Chondrocyte (in vitro differentiated cells): ENCODE measurements at regions not wholly inside any gene's neighbourhood (a gene's known extent, or its start where the extent isn't known, plus 50 kb on each side); places are given as distances from the start of the nearest gene placed in this dataset.
A peak's percentile ranks its signal among the peaks of the same experiment; 100 is the strongest.

Source experiments
- DNase-seq: peaks from one replicate; pipeline ENCODE4 v3.0.0; 2021; ENCODE audit warnings: mixed read lengths, low spot score
- H3K27ac Mint-ChIP-seq: one replicate; pipeline ENCODE4 v1.8.0; 2021; ENCODE audit warnings: mild to moderate bottlenecking, moderate library complexity, mixed read lengths; ENCODE audit not compliant: unreplicated experiment
- H3K27me3 Mint-ChIP-seq: 2 replicates; pipeline ENCODE4 v1.8.0; 2021; ENCODE audit warnings: low read depth, mixed read lengths
- H3K36me3 Mint-ChIP-seq: 2 replicates; pipeline ENCODE4 v1.8.0; 2021; ENCODE audit warnings: low read depth, mixed read lengths
- H3K4me1 Mint-ChIP-seq: 2 replicates; pipeline ENCODE4 v1.8.0; 2021; ENCODE audit warnings: low read depth, mild to moderate bottlenecking, mixed read lengths
- H3K4me3 Mint-ChIP-seq: one replicate; pipeline ENCODE4 v1.8.0; 2021; ENCODE audit warnings: mild to moderate bottlenecking, moderate library complexity, mixed read lengths; ENCODE audit not compliant: unreplicated experiment
- H3K9me3 Mint-ChIP-seq: 2 replicates; pipeline ENCODE4 v1.8.0; 2021; ENCODE audit warnings: low read depth, mixed read lengths
- TF ChIP-seq, protein P1 (sequence below): fragments of 200-600 bp; sonication (generic); IDR thresholded peaks from 2 replicates; pipeline ENCODE4 v1.5.0; 2021; ENCODE audit warnings: antibody characterized with exemption, mild to moderate bottlenecking, moderate library complexity

DNA sequence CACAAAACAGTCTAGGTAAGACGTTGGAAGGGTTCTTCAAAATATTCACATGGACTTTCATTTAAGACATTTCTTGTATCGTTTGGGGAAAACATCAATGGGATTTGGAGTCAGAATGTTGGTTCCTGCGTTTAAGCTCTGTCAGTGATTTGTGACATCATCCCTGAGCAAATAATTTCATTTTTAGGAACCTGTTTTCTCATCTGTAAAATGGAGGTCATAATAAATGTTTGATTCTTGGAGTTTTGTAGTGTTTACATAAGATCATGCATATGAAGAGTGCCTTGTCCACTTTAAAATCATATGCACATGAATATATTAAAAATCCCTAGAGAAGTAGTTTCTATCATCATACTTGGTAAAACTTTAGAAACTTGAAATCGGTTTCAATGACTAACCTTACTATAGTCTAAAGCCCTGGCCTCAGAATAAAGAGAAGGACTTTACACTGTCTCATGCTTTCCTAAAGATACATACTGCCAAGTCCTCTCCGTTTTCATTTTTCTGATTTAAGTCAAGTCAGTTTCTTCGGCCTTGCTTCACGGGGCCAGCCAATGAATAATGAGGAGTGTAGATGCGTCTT lies 178.4 kb downstream of the ADSS2 start:
- TF ChIP-seq, protein P1, sequence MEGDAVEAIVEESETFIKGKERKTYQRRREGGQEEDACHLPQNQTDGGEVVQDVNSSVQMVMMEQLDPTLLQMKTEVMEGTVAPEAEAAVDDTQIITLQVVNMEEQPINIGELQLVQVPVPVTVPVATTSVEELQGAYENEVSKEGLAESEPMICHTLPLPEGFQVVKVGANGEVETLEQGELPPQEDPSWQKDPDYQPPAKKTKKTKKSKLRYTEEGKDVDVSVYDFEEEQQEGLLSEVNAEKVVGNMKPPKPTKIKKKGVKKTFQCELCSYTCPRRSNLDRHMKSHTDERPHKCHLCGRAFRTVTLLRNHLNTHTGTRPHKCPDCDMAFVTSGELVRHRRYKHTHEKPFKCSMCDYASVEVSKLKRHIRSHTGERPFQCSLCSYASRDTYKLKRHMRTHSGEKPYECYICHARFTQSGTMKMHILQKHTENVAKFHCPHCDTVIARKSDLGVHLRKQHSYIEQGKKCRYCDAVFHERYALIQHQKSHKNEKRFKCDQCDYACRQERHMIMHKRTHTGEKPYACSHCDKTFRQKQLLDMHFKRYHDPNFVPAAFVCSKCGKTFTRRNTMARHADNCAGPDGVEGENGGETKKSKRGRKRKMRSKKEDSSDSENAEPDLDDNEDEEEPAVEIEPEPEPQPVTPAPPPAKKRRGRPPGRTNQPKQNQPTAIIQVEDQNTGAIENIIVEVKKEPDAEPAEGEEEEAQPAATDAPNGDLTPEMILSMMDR: no peak
- Mint-ChIP-seq H3K4me1 (peaks cover 29% of the 10 kb centered on the region), H3K4me3 (peak overlapping the region; percentile 58), H3K27ac (peak overlapping the region; percentile 79), H3K27me3 (no peaks in the 10 kb centered on the region), H3K36me3 (peaks cover 4% of the 10 kb centered on the region), H3K9me3 (peaks cover 12% of the 10 kb centered on the region)
- DNase-seq: no peak

GRCh38 chr1:244273845-244274619 lies 177.7 kb downstream of the ADSS2 start:
- H3K27ac Mint-ChIP-seq: peak overlapping the region; percentile 79
- H3K4me1 Mint-ChIP-seq: peaks cover 29% of the 10 kb centered on the region
- peak overlapping the region; percentile 58 for H3K4me3 Mint-ChIP-seq
- H3K27me3 Mint-ChIP-seq: no peaks in the 10 kb centered on the region
- TF ChIP-seq, protein P1: no peak
- peaks cover 15% of the 10 kb centered on the region for H3K9me3 Mint-ChIP-seq
- DNase-seq: peak; percentile 29
- peaks cover 4% of the 10 kb centered on the region for H3K36me3 Mint-ChIP-seq

DNA sequence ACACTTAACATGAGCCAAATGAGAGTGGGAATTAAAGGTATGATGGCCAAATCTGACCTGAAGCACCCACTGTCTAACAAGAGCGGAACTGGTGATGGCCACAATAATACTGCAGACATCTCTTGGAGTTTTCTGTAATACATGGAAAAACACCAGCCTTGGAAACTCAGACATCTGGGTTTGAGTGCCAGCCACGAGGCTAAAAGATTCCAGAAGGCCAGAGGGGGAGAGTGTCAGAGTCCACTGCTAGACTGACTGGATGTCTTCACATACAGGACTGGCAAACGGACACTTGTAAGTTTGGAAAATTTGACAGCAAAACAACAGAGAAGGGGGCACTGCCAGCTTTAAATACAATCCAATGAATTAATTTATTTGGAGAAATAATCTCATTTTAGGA lies 175.1 kb downstream of the ADSS2 start:
- no peak for DNase-seq
- no peaks in the 10 kb centered on the region for H3K27me3 Mint-ChIP-seq
- peaks cover 32% of the 10 kb centered on the region for H3K4me1 Mint-ChIP-seq
- no peak overlapping the region for H3K4me3 Mint-ChIP-seq
- H3K27ac Mint-ChIP-seq: no peak overlapping the region
- peaks cover 3% of the 10 kb centered on the region for H3K9me3 Mint-ChIP-seq
- no peaks in the 10 kb centered on the region for H3K36me3 Mint-ChIP-seq
- TF ChIP-seq, protein P1: no peak

DNA sequence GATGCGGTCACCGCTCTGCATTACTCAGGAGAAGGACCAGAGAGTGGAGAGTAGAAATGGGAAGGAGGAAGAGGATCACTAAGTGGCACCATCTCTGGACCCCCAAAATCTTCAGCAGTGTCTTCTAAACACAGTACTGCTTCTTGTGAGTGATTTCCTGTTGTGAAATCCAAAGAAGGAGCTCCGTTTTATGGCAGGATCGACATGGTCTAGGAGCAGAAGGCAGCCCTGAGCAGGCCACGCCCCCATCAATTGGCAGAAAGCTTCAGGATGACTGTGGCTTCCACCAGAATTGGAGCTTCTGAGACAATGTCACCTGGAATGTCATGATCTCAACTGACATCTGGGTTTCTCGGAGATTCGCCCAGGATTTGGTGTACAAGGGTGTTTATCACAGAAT lies 171.5 kb downstream of the ADSS2 start:
- no peaks in the 10 kb centered on the region for H3K27me3 Mint-ChIP-seq

GRCh38 chr1:244280859-244281258 lies 170.8 kb downstream of the ADSS2 start:
- Mint-ChIP-seq H3K27me3 (no peaks in the 10 kb centered on the region), H3K36me3 (no peaks in the 10 kb centered on the region), H3K4me3 (no peak overlapping the region), H3K9me3 (peaks cover 3% of the 10 kb centered on the region), H3K4me1 (peaks cover 10% of the 10 kb centered on the region), H3K27ac (no peak overlapping the region)
- no peak for DNase-seq
- TF ChIP-seq, protein P1: no peak

More for the DNA sequence above, 171.5 kb downstream of the ADSS2 start:
- H3K4me1 Mint-ChIP-seq: peaks cover 10% of the 10 kb centered on the region
- TF ChIP-seq, protein P1: no peak
- no peak overlapping the region for H3K27ac Mint-ChIP-seq
- peaks cover 3% of the 10 kb centered on the region for H3K9me3 Mint-ChIP-seq
- no peak overlapping the region for H3K4me3 Mint-ChIP-seq
- DNase-seq: no peak
- H3K36me3 Mint-ChIP-seq: no peaks in the 10 kb centered on the region
